ENCODE measurements at regions not wholly inside any gene's neighbourhood (a gene's known extent, or its start where the extent isn't known, plus 50 kb on each side); places are given as distances from the start of the nearest gene placed in this dataset.

- no peak overlapping the region for H3K23ac ChIP-seq (ENCODE audit: low read depth, low read length)
- peaks cover 6% of the 10 kb centered on the region; the same call in 1 of the 2 replicates for H3K4me1 ChIP-seq (ENCODE audit: control insufficient read depth, insufficient read depth, low read length)
- DNase-seq, result no peak
- no peak overlapping the region for H2AK9ac ChIP-seq (replicated peaks; ENCODE audit: low read depth, low read length, poor library complexity)
- no peaks in the 10 kb centered on the region for H3K79me1 ChIP-seq (ENCODE audit: low read depth in 1 of 2, low read length in 2 of 2)
- H2AK5ac ChIP-seq (ENCODE audit: low read depth, low read length), result no peak overlapping the region
- intact Hi-C loops (cut with micrococcal nuclease), result loop anchor here (10.0 kb wide), 1 partner anchor 627 kb away; no protein-coding TSS in a partner anchor
- no peak for ATAC-seq (ENCODE audit: low read depth)
- H4K20me1 ChIP-seq (ENCODE audit: insufficient read depth, low read length), result no peaks in the 10 kb centered on the region
- H3K4ac ChIP-seq (ENCODE audit: low read depth, low read length), result no peak overlapping the region
- no peaks in the 10 kb centered on the region for H3K27me3 ChIP-seq (ENCODE audit: control insufficient read depth, insufficient read depth, low read length)
- H3K18ac ChIP-seq (ENCODE audit: low read depth, low read length), result no peak overlapping the region
- no peak overlapping the region for H2AFZ ChIP-seq (replicated peaks; ENCODE audit: low read length, poor library complexity)
- no peak overlapping the region for H2BK5ac ChIP-seq (ENCODE audit: low read depth, low read length, poor library complexity, severe bottlenecking)
- no peak overlapping the region for H3K27ac ChIP-seq (ENCODE audit: insufficient read depth, low read length)
- dilution Hi-C loops (cut with HindIII; ENCODE audit: low sequenced_read_pairs, unreplicated experiment), result no loop called here
- no CpG with 5 or more reads among the region's 3 CpGs for WGBS, 2 experiments (ENCODE audit: extremely low coverage in 2 of 2, insufficient read length in 1 of 2)
- TF ChIP-seq CTCF (conservative IDR thresholded peaks at IDR 0.05; ENCODE audit: low read depth, low read length), result no peak
- H3K9ac ChIP-seq (ENCODE audit: low read depth, low read length), result no peak overlapping the region
- no peak overlapping the region for H2BK120ac ChIP-seq (ENCODE audit: low read depth, low read length)
- H3K9me1 ChIP-seq (ENCODE audit: insufficient read depth, low read length), result 0 out of 2 replicates have a peak, but pooled peaks cover 5% of the 10 kb centered on the region
- no peaks in the 10 kb centered on the region for H3K9me3 ChIP-seq (ENCODE audit: control insufficient read depth, insufficient read depth, low read length)
- in situ Hi-C loops (cut with MboI; ENCODE audit: low sequenced_read_pairs), result no loop called here
- no peak overlapping the region for H3K4me2 ChIP-seq (ENCODE audit: low read depth, low read length)
- H4K91ac ChIP-seq (ENCODE audit: insufficient read depth, low read depth, low read length), result no peak overlapping the region
- no peak overlapping the region for H3K14ac ChIP-seq (replicated peaks; ENCODE audit: low read depth, low read length)
- H4K5ac ChIP-seq (ENCODE audit: low read depth, low read length), result no peak overlapping the region
- no peak overlapping the region for H2BK15ac ChIP-seq (ENCODE audit: low read depth, low read length)
- no peaks in the 10 kb centered on the region for H3K36me3 ChIP-seq (ENCODE audit: control insufficient read depth, insufficient read depth, low read length)
- H3K56ac ChIP-seq (ENCODE audit: extremely low read depth, insufficient read depth, low read length), result no peak overlapping the region
- BruUV-seq (replicated peaks), result no TSS peak
- ChIA-PET CTCF (no interaction called here), POLR2A (ENCODE audit: unreplicated experiment) (no interaction called here)
- H3K4me3 ChIP-seq (ENCODE audit: insufficient read depth, low read depth, low read length), result no peak overlapping the region
- no peak overlapping the region for H2BK20ac ChIP-seq (ENCODE audit: low read depth, low read length)
- no peak overlapping the region for H4K8ac ChIP-seq (ENCODE audit: low read depth in 2 of 2, low read length in 2 of 2)
These were observed 1312.4 kb downstream of the PCDH9 start for GRCh38 chr13:65917731-65918130.
